ENCODE measurements at regions not wholly inside any gene's neighbourhood (a gene's known extent, or its start where the extent isn't known, plus 50 kb on each side); places are given as distances from the start of the nearest gene placed in this dataset.
"Not testable (repeated sequence)": the region's sequence is repeated elsewhere in the genome, so short reads cannot be mapped to it uniquely, and the experiment has no call there.

DNA sequence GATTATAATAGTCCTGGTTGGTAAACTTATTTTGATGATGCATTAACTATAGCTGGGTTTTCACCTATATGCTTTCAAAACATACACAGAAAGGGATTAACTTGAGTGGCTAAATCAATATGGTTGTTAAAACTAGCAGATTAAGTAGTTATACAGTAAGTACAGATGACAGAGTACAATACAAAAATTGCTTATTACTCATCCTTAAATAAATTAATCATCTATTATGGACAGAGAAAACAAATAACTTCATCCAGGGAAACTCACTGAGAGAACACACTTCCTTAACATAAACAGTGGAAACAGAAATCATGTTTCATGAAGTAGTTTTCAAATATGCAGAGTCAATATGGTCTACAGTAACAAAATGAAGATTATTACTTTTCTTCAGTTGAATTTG lies 133.4 kb downstream of the AREG start:
- Histone ChIP-seq H3K27ac (no peak overlapping the region), H3K36me3 (no peaks in the 10 kb centered on the region), H3K9ac (ENCODE audit: low read depth in 2 of 2, low read length in 2 of 2) (no peak overlapping the region), H3K4me3 (no peak overlapping the region), H3K27me3 (no peaks in the 10 kb centered on the region), H3K9me3 (no peaks in the 10 kb centered on the region), H3K4me1 (no peaks in the 10 kb centered on the region)
- intact Hi-C loops (cut with DNase I) = no loop called here
- no peak for TF ChIP-seq CTCF (IDR thresholded peaks at IDR 0.05)
- DNase-seq = no peak

DNA sequence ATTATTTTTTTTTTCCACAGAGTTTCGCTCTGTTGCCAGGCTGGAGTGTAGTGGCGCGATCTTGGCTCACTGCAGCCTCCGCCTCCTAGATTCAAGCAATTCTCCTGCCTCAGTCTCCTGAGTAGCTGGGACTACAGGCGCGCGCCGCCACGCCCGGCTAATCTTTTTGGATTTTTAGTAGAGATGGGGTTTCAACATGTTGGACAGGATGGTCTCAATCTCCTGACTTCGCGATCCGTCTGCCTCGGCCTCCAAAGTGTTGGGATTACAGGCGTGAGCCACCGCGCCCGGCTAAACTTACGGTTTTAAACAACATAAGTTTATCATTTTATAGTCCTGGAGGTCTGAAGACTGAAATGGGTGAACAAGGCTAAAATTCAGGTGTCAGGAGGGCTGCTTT lies 133.9 kb downstream of the AREG start:
- H3K9me3 ChIP-seq; intact Hi-C loops (cut with DNase I); H3K27ac ChIP-seq; DNase-seq; H3K27me3 ChIP-seq; H3K36me3 ChIP-seq; H3K4me3 ChIP-seq; H3K4me1 ChIP-seq; H3K9ac ChIP-seq (ENCODE audit: low read depth in 2 of 2, low read length in 2 of 2): not testable (repeated sequence)

DNA sequence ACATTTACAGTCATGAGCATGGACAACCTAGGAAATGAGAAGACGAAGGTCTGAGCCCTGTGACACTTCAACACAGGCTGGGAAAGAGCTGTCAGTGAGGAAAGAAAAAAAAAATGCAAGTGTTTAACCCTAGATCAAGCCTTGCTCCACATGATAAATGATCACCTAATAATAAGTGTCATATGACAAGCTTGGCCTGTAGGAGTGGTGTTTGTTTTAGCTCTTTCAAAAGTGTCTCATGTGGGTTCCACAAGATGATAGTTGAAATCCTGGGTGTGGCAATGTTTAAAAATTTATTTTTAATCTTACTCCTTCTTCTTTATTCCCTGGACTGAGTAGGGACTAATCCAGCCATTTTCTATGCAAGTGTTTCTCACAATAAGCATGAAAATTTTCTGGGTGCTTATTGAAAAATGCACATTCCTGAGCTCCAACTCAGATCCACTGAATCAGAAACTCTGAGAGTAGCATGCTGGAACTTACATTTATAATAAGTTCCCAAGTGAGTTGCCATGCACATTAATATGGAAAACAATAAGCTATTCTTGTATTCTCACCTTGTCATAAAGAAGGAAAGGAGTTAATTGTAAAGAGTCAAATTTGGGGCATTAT lies 138.3 kb downstream of the AREG start:
- Histone ChIP-seq H3K27ac (no peak overlapping the region), H3K9me3 (no peaks in the 10 kb centered on the region), H3K36me3 (no peaks in the 10 kb centered on the region), H3K27me3 (no peaks in the 10 kb centered on the region), H3K4me1 (no peaks in the 10 kb centered on the region), H3K9ac (ENCODE audit: low read depth in 2 of 2, low read length in 2 of 2) (no peak overlapping the region), H3K4me3 (no peak overlapping the region)
- no peak for TF ChIP-seq CTCF (IDR thresholded peaks at IDR 0.05)
- no peak for DNase-seq
- intact Hi-C loops (cut with DNase I) = no loop called here

DNA sequence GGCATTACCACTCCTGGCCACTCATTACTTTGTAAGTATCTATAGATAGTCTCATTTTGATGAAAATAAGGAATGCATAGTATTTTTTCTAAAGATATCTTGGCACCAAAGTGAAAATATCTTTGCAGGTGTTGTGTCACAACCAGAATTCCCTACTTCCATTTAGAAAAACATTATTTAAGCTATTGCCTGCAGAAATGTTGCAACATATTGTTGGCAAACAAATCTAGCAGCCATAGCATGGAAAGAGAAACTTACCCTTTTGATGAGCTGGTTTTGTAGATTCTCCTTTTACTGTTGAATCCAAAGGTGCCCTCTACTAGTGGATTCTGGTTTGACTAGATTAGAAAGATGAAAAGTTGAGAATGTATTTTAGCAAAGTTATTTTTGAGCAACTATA lies 138.8 kb downstream of the AREG start:
- Histone ChIP-seq H3K36me3 (no peaks in the 10 kb centered on the region), H3K9ac (ENCODE audit: low read depth in 2 of 2, low read length in 2 of 2) (no peak overlapping the region), H3K4me3 (no peak overlapping the region), H3K4me1 (no peaks in the 10 kb centered on the region), H3K27me3 (no peaks in the 10 kb centered on the region), H3K9me3 (no peaks in the 10 kb centered on the region), H3K27ac (no peak overlapping the region)
- intact Hi-C loops (cut with DNase I) = no loop called here
- no peak for TF ChIP-seq CTCF (IDR thresholded peaks at IDR 0.05)
- no peak for DNase-seq

DNA sequence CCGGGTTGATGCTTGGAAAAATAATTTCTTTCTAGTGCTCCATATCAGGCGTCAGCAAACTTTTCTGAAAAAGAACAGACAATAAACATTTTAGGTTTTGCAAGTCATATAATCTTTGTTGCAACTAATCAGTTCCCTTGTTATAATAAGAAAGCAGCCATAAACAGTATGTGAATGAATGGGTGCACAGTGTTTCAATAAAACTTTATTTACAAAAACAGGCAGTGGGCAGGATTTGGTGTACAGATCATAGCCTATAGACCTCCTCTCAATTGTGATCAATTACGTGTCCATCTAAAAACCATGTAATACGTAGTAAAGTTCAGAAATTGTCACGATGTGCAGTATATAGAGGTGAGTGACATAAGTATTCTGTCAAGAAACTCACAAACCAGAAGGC lies 143.4 kb downstream of the AREG start:
- H3K36me3 ChIP-seq = no peaks in the 10 kb centered on the region
- H3K27ac ChIP-seq = no peak overlapping the region
- intact Hi-C loops (cut with DNase I) = no loop called here
- H3K4me1 ChIP-seq = no peaks in the 10 kb centered on the region
- no peak overlapping the region for H3K9ac ChIP-seq (ENCODE audit: low read depth in 2 of 2, low read length in 2 of 2)
- H3K9me3 ChIP-seq = no peaks in the 10 kb centered on the region
- no peak overlapping the region for H3K4me3 ChIP-seq
- DNase-seq = no peak
- no peak for TF ChIP-seq CTCF (IDR thresholded peaks at IDR 0.05)
- no peaks in the 10 kb centered on the region for H3K27me3 ChIP-seq

DNA sequence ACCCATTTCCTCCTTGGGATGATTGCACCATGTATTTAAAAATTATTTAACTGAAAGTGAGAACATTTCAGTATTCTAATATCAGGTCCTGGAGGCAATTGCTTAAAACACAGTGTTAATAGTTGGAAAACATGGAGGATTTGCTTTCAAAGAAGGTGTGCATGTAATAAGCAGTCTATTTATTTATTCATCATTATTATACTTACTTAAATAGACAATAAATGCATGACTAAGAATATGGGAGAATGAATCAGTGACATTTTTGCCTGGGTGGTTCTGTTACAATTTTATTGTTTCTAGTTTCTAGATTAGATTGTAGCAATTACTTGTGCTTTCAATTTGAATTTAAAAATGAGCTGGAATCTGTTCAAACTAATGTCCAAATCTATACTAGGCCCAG lies 145.5 kb downstream of the AREG start:
- no peaks in the 10 kb centered on the region for H3K36me3 ChIP-seq
- no peak for DNase-seq
- H3K9me3 ChIP-seq = no peaks in the 10 kb centered on the region
- no peak for TF ChIP-seq CTCF (IDR thresholded peaks at IDR 0.05)
- H3K4me1 ChIP-seq = no peaks in the 10 kb centered on the region
- intact Hi-C loops (cut with DNase I) = no loop called here
- H3K9ac ChIP-seq (ENCODE audit: low read depth in 2 of 2, low read length in 2 of 2) = no peak overlapping the region
- H3K27ac ChIP-seq = no peak overlapping the region
- no peak overlapping the region for H3K4me3 ChIP-seq
- H3K27me3 ChIP-seq = no peaks in the 10 kb centered on the region

All from colonic mucosa (tissue), 4 donors.